DMS 273 (cell line): ENCODE measurements at regions not wholly inside any gene's neighbourhood (a gene's known extent, or its start where the extent isn't known, plus 50 kb on each side); places are given as distances from the start of the nearest gene placed in this dataset.
"Not testable (repeated sequence)": the region's sequence is repeated elsewhere in the genome, so short reads cannot be mapped to it uniquely, and the experiment has no call there.

ENCODE experiments used
- DNase-seq: peaks from one replicate; lab custom pipeline; 2025; ENCODE audit not compliant: unreplicated experiment; lab: John Stamatoyannopoulos, UW

DNA sequence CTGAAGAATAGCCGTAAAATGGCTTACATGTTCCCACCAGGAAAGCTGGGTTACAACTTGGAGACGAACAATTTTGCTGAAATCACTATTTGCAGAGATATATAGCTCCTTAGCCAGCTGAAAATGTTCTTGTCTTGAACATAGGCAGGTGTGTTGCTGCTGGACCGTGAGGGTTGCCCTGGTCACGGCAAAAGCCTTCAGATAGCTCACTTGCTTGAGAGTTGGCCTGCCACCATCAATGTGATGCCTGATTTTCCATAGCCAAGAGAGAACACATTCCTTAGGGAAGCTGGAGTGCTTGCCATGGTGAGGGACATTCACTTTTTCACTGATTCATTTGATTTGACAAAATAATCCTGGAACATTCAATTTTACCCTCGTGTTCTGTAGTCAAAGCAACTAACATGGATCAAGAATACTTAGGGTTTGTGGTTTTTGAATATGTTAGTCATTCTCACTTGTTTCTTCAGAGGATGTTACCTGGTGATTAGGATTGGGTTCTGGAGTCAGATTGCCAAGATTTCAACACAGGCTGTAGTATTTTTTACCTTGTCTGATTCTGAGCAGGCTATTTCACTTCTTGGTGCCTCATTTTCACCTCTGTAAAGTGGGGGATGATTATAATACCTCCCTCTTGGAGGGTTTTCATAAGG, 536.9 kb downstream of the RAPGEF2 start:
- no peak for DNase-seq

DNA sequence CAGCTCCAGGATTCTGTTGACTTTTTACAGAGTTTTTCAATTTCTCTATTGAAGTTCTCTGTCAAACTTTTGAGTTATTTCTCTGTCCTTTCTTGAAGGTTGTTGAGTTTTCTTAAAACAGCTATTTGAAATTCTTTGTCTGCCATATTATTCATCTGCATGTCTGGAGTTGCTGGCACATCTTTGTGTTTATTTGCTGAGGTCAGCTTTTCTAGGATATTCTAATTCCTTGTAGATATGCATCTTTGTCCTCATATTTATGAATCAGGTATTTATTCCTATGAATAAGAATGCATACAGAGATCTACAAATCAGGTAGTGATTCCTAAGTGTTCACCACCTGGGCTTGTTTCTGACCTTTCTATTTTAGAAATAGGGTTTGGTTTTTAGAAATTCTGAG, 546.4 kb downstream of the RAPGEF2 start:
- DNase-seq = no peak

DNA sequence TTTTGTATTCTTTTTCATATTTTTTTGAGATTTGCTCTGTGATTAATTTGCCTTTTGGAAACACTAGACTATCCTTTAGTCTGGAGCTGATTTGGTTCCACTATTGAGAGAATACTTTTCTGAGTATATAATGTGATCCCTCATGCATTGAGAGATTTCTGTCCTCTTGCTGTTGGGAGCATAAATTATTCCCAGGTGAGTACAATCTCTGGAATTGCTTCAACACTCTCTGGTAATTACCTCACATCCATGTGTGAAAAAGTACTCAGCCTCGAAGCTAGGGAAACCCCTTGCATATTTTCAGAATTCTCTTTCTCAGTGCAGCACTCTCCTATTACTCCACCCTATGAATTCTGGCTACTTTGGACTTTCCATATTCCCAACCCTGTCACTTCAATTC, 550.0 kb downstream of the RAPGEF2 start:
- DNase-seq = no peak

DNA sequence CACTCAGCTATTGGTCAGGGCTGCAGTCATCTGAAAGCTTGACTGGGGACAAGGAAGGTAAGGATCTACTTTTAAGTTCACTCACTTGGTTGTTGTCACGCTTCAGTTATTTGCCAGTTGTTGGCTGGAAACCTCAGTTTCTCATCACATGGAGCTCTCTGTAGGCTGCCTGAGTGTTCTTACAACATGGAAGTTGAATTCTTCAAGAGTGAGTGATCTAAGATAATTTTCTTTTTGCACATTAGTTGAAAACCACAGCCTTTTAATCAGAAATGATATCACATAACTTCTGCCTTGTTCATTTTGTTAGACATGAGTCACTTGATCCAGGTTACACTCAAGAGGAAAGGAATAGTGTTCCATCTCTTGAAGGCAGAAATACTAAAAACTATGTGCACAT, 552.7 kb downstream of the RAPGEF2 start:
- no peak for DNase-seq

DNA sequence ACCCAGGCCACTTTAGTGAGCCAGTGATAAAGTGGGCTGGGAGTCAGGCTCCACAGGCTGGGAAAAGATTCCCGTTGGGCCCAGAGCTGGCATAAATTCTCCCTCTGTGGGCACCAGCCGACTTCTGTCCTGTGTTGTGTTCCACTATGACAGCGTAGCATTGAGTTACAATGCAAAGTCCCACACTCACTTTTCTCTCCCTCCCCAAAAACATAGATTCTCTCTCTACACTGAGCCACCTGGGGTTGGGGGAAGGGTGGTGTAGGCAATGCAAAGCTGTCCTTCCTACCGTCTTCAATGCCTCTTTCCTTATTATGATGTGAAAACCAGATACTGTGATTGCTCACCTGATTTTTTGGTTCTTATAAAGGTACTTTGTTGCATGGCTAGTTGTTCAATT, 566.2 kb downstream of the RAPGEF2 start:
- DNase-seq = no peak

DNA sequence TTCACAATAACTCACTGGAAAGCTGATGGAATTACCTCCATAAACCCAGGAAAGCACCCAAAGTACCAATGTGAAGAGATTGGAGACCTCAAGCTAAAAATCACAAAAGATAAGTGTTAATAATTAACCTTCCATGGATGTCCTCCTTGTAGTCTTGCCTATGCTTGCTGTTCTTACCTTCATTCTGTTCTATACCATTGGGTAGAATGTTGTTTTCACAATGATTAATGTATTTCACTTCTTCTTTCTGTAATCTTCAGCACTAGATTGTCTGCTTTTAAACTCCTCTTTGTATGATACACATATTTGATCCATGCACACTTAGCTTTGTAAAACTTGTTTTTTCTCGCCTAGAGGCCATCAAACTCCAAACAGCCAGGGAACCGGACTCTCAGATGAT, 570.3 kb downstream of the RAPGEF2 start:
- no peak for DNase-seq

DNA sequence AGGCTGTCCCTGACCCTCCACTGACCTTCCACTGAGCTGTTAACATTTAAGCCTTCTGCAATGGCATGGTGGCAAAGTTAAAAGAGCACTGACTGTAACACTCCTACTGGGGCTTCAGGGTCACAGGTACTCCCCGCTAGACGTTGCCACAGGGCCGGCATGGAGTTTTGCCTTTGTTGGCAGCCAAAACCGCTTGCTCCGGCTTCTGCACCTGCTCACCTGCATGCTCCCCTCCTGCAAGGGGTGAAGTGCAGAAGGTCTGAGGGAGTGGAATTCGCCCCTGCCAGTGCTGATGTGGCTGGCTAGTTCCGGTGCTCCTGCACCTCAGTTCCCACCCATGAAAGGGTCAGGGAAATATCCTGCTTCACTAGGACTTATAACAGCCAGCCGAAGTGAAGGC, 571.4 kb downstream of the RAPGEF2 start:
- no peak for DNase-seq

DNA sequence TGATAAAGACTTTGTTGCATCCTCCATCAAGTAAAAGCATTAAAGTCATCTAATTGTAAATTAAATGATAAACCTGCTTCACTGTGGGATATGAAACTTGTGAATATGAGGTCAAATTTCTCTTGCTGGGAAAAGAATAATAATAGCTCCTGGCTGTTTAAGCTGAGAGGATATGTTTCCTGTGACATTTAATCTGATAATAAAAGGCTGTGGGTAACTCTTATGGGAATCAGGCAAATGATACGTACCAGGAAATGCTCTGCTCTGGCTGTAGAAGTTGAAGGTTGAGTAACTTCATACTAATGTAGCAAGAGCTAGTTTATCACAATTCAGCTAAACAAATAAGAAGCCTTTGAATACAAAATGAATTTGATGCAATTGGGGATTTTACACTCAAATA, 574.6 kb downstream of the RAPGEF2 start:
- no peak for DNase-seq

DNA sequence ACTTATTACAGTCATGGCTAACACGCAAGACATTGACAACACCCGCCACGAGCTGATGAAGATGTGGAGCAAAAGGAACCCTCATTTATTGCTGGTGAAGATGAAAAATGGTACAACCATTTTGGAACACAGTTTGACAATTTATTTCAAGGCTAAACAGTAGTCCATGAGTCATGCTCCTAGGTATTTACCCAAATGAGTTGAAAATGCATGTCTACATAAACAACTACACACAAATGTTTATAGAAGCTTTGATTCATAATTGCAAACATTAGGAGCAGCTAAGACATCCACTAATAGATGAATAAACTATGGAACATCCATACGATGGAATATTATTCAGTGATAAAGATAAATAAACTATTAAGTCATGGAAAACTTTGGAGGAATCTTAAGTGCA, 580.1 kb downstream of the RAPGEF2 start:
- no peak for DNase-seq

DNA sequence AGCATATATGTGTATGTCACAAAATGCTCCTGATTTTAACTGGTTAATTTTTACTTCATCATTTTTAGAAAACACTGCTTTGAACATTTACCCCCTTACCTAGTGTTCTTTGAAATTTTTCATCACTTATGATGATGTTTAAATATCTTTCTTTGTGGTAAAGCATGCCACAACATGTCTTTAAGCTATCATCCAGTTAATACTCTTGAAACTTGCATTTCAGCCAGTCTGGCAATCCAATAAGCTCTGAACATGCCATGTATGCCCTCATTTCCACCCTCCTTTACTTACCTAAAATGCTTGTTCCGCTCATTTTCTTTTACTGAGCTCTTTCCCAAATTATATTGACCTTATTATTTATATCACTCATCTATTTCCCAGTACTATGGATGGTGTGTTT, 581.2 kb downstream of the RAPGEF2 start:
- DNase-seq = no peak

DNA sequence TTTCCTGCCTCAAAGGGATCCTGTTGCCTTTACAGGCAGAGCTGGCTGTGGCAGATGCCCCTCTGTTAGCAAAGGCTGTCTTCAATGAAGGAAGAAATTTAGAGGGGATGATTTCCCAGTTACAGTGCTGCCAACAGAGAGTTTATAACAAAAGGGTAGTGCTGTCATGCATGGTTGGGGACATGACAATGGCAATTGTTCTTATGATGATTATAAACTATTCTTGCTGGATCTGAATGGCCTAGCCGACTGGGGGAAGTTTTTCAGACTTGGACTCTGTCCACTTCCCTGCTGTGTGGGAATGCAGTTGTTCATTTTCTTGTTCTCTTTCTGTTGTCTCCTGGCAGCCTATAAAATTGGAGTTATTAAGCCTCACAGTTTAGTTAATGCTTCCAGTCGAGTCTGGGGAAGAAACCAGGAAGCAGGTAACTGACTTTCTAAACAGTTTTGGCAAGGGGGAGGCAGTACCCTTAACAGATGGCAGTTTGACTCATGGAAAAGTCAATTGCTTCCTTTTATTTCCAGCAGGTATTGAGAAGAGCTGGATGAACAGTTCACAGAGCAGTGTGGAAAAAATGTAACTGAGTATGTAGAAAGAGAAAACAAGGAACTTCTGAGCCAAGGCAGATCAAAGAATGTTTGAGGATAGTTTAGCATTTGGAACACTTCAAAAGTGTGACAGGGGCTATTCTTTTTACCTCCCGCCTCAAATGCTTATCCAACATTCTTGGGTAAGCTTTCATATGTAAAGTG, 582.6 kb downstream of the RAPGEF2 start:
- DNase-seq = peak; percentile 42

DNA sequence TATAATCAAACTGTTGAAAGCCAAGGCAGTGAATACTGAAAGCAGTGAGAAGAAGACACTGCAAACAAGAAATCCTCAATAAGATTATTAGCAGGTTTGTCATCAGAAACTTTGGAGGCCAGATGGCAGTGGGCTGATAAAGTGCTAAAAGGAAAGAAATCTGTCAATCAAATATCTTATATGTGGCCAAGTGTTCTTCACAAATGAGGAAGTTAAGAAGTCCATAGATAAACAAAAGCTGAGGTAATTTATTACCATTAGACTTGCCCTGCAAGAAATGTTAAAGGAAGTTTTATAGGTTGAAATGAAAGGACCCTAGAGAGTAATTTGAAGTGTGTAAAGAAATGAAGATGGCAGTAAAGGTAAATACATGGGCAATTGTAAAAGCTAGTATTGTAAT, 586.6 kb downstream of the RAPGEF2 start:
- no peak for DNase-seq

DNA sequence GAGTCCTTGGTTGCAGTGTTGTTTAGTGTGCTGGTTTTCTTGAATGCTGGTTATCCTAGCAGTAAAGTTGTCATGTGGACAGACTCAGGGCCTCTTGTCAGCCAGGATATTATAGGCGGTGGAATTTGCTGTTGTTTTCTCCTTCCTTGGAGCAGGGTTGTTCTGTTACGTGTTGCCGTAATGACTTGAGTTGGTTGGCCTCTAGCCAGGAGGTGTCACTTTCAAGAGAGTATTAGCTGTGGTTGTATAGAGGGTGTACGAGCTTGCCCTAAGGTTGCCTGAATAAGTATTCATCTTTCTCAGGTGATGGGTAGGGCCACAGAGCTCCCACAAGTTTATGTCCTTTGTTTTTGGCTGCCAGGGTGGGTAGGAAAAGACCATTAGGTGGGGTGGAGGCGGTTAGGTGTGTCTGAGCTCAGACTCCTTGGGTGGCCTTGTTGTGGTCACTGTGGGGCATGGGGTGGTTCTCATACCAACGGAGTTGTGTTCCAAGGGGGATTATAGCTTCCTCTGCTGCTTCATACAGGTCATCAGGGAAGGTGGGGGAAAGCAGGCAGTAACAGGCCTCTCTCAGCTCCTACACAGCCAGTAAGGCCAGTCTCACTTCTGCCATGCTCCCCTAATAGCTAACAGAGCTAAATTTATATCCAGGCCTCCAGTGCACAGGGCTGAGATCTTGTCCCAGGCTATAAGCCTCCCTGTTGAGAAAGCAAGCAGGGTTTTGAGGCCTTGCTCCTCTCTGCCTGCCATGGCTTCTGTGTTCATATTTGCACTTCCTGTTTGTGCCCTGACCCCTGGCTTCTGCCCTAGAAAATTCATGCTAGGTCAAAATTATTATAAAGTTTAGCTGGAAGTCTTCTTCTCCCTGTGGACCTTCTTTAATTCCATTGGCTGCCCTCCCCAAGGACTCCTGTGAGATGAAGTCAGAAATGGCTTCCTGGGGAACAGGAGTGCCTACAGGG, 594.7 kb downstream of the RAPGEF2 start:
- no peak for DNase-seq

DNA sequence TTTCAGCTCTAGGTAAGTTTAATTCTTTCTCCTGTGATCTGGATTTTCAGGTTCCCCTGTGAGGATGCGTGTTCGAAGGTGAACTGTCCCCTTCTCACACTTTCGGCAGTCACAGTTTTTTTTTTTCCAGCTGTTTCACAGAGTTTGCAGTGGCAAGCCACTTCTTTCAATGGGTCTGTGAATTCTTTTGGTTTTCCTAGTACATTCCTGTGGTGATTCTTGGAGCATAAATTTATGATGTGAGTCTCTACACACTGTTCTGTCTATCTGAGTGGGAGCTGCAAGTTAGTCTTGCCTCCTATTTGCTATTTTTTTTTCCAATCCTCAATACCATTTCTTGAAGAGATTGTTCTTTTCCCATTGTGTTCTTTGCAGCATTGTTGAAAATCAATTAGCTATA, 595.5 kb downstream of the RAPGEF2 start:
- DNase-seq = no peak

DNA sequence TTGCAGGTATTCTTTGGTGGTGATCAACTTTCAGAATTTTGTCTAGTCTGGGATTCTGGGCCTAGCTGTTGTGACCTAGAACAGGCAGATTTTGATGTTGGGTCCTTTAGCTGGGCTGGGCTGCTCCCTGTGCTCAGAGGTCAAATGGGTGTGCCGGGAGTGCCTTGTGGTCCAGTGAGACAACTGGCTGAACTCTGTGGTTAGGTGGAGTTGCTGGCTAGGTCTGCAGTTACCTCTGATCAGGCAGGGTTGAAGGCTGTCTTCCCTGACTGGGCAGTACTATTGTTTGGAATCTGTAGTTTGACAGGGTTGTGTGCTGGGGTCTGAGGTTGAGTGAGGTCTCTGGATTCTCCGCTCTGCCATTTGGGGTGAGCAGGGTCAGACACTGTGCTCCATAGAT, 599.3 kb downstream of the RAPGEF2 start:
- DNase-seq = no peak

DNA sequence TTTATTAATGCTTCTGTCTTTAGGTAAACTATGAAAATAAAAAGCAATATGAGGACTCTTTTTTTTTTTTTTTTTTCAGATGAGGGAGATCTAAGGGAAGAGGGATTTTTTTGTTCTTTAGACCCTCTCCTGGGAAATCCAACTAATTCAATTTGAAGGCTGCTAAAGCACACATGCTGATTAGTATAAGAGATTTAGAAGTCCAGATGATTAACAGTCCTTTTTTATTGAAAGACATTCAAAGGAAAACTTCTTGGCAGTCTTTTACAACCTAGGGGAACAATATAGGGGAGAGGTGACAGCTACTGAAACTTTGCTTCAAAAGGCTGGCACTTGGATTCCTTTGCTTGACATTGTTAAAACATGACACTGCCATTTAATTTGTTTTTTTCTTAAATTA, 602.5 kb downstream of the RAPGEF2 start:
- DNase-seq = no peak

DNA sequence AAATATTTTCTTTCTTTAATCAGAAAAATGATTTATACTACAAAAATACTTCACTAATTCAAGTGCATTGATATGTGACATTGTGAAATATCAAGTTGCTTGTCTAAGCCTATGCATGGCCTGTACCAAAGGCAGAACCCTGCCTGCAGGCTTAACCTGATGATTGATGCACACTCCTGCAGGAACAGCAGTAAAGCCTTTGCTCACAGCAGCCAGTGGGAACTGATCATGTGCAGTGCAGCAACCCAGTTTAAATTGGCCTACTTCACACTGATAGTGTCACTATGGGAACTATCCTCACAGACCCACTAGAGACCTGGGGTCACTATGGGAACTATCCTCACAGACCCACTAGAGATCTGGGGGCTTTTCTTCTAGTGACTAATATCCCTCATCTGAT, 603.8 kb downstream of the RAPGEF2 start:
- no peak for DNase-seq

DNA sequence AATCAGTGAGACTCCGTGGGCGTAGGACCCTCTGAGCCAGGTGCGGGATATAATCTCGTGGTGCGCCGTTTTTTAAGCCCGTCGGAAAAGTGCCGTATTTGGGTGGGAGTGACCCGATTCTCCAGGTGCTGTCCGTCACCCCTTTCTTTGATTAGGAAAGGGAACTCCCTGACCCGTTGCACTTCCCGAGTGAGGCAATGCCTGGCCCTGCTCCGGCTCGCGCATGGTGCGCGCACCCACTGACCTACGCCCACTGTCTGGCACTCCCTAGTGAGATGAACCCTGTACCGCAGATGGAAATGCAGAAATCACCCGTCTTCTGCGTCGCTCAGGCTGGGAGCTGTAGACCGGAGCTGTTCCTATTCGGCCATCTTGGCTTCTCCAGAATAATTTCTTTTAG, 612.3 kb downstream of the RAPGEF2 start:
- not testable (repeated sequence) for DNase-seq

DNA sequence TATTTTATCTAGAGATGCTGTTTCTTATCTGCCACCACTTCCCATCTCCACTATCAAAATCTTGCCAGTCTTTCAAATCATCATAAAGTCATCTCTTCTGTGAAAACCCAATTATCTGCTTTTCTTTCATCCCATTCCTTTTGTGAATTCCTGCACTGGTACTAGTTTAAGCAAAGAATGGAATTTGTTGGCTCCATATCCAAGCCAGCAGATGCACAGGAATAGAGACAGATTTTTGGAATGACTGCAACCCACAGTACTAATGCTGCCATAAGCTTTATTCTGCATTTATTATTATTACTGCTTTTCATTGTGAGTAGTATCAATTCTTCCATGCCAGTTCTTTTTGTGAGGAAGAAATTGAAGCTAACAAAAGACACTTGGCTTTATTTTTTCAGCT, 616.7 kb downstream of the RAPGEF2 start:
- no peak for DNase-seq

DNA sequence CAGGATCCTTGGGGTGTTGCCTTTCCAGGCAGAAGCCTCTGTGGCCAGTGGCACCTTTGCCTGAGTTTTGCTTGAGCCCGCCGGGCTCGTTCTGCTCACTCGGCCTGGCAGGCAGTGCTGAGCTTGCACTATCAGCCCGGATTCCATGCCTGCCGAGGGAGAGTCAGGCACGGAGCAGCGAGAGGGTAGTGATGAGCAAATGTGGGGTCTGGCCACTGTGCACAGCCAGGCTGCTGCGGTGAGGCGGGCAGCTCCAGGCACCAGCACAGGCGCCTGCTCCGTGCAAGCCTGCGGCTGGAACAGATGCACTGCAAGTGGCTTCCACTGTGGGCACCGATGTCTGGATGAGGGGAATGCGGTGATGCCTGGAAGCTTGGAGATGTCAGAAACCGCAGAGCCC, 619.2 kb downstream of the RAPGEF2 start:
- no peak for DNase-seq

DNA sequence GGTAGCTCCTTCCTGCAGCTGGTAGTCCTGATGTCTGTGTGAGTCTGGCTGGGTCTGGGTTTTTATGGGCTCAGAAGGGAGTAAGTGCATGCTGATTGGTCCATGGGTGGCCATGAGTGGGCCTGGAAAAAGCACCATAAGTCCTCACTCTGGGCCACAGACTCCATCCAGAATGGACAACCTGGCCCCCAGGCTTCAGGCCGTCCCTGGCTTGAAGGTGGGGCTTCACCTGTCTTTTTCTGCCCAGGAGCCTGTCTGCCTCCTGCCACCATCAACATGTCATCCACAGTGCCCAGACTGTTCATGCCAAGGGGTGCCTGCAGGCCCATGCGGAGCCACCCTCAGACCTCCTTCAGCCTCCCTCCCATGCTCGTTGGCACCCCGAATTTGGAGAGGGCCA, 620.0 kb downstream of the RAPGEF2 start:
- no peak for DNase-seq
